Skeletal muscle cell (primary cell): ENCODE measurements at regions not wholly inside any gene's neighbourhood (a gene's known extent, or its start where the extent isn't known, plus 50 kb on each side); places are given as distances from the start of the nearest gene placed in this dataset.
A peak's percentile ranks its signal among the peaks of the same experiment; 100 is the strongest.
"Not testable (repeated sequence)": the region's sequence is repeated elsewhere in the genome, so short reads cannot be mapped to it uniquely, and the experiment has no call there.

Source experiments
- DNase-seq: peaks from one replicate; pipeline ENCODE4 v3.0.0-alpha.2; 2010; ENCODE audit warnings: low read depth
- H3K4me3 ChIP-seq: 2 replicates; pipeline ENCODE4 v1.5.1; 2011; ENCODE audit warnings: low read depth, mild to moderate bottlenecking, control low read depth, low read length, moderate library complexity

DNA sequence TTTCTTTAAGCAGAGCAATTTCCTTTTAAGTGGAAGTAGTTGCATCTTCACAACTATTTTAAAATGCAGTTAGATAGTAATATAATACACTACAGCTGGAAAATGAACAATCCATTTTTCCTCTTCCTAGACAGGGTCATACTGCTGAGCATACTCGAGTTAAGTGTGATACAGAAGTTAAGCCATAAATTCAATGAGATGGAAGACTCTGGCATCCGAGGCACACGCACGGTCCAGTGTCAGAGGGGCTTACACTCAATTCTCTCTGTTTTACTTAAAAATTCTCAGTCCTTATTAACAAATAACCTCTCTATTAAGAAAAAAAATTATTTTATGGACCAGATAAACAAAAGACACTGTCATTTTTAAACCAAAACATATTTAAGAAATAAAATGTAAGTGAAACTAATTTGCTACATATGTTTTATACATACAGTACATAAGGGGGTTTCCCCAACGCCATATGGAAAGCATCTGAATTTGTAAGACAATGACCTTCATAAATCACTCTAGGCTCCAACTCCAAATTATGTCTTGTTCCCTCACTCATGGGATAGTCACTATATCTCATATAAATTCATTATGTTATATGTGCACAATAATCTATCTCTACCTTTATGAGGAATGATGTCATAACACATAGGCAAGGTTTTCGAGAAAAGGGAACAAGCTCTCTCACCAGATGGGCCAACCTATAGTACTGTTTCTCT, 315.3 kb downstream of the PAPSS1 start:
- no peak for DNase-seq
- no peak overlapping the region for H3K4me3 ChIP-seq

GRCh38 chr4:107402291-107402690, 317.7 kb downstream of the PAPSS1 start:
- DNase-seq = no peak
- no peak overlapping the region for H3K4me3 ChIP-seq

DNA sequence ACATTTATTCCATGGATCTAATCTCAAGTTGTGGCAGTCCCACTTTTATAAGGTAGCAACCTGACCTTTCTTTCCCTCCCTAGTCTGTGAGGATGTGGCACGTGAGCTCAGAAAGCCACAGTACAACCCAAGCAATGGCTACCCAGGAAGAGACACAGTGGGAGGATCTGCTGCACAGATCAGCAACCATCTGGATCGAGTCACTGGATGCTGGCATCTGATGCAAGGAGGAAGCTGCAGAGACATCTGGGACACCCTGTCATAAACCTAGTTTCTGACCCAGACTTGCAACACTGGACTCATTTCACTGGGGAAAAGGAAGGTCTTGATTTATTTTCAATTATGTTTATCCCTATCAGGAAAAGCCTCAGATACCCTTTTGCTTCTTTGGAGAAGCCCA, 327.1 kb downstream of the PAPSS1 start:
- DNase-seq = peak; percentile 7
- H3K4me3 ChIP-seq = no peak overlapping the region

- no peak overlapping the region for H3K4me3 ChIP-seq
- no peak for DNase-seq
These were observed 327.7 kb downstream of the PAPSS1 start for GRCh38 chr4:107392380-107392779.

DNA sequence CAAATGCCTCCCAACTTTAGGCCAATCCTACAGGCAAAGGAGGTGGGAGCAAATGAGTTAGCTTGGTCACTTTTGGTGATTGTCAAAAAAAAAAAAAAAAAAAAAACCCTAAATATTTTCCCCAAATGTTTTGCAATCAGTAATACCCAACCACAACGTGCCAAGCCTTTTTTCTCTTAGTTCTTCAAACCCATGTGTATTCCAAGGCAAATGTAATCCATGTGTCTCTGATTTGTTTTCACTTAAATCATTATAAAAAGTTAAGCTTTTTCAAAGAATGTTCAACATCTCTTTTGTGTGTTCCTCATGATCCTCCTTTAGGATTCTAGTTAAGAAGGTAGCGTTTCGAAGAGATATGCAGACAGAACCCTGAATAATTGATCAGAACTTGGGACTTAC, 328.4 kb downstream of the PAPSS1 start:
- no peak for DNase-seq
- no peak overlapping the region for H3K4me3 ChIP-seq

DNA sequence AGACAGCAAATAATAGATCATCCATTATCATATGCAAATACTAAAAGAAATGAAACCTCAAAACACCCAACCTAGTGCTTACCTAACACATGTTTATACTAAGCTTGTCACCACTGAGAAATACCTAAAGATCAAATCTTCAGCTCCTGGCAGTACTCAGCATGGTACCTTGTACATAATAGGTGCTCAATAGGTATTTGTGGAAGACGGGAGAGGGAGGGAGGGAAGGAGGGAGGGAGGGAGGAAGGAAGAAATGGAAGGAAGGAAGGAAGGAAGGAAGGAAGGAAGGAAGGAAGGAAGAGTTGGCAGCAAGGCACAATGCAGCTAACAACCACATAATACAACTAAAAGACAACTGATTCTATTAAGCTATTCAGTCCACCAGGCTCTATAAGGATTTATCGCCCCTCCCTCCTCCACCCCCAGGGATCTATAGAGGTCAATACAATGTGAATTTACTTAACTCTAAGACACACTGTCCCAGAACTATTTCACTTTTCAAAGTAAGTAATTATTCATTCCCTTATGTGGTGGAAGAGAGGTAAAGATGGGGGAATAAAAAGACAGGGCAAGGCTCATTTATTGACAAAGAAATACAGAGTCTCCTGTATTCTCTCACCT, 328.9 kb downstream of the PAPSS1 start:
- no peak overlapping the region for H3K4me3 ChIP-seq
- DNase-seq = no peak

- no peak overlapping the region for H3K4me3 ChIP-seq
- DNase-seq = no peak
These were observed 330.1 kb downstream of the PAPSS1 start for GRCh38 chr4:107389965-107390364.

- no peak overlapping the region for H3K4me3 ChIP-seq
- DNase-seq = no peak
These were observed 331.2 kb downstream of the PAPSS1 start for GRCh38 chr4:107388736-107389274.

GRCh38 chr4:107380836-107381438, 339.1 kb downstream of the PAPSS1 start:
- H3K4me3 ChIP-seq = no peak overlapping the region
- no peak for DNase-seq

GRCh38 chr4:107380190-107380589, 339.8 kb downstream of the PAPSS1 start:
- no peak for DNase-seq
- H3K4me3 ChIP-seq = no peak overlapping the region

DNA sequence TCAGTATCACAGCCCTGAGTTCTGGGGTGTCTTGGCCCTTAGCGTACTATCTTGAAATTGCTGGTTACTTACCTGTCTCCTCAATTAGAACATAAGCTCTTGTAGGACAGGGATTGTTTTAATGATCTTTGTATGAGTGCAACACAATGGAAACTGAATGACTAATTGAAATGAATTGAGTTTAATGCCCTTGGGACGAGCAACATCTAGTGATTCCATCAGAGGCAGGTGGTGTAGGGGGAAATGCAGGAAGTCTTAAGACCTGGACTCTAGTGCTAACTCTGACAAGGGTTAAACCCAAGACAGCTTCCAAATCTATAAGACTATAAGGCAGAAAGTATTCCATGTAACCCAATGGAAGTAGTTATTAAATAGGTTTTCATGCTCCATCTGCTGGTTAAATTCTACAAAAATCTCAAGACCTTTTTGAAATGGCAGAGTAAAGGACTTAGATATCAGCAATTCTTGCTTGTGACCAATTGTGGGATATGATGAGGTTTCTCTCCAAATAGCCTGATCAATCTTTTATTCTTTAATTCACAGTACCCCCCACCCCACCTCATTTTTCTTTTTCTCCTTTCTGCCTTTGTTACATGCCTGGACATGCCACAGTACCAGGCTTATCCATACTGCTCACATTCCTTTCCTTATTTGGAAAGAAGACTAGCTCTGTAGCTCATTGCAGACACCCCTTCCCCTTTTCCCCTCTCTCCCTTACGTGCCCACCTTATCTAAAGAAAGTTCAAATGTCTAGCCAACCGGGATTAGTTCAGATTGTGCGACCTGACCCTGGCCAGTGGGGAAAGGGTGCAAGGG, 340.8 kb downstream of the PAPSS1 start:
- peak; percentile 13 for DNase-seq
- H3K4me3 ChIP-seq = no peak overlapping the region

DNA sequence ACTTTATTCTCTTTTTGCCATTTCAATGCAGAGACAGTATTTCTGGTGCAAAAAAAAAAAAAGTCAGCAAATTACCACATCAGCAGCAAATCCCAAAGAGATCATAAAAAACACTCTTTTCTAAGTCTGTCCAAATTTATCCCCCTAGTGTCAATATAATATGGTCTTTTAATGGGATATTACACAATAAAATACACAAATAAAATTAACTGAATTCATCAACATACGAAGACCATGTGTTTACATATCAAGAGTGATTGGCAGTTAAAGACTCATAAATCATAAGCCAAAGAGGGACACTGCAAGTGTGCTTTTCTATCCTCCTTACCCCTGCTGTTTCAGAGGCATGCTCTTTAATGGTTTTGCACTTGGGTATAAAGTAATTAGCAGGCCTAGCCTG, 340.2 kb upstream of the DKK2 start:
- DNase-seq = no peak
- no peak overlapping the region for H3K4me3 ChIP-seq

- H3K4me3 ChIP-seq = no peak overlapping the region
These were observed 330.8 kb upstream of the DKK2 start for GRCh38 chr4:107366900-107367299.

GRCh38 chr4:107366016-107366735, 330.1 kb upstream of the DKK2 start:
- DNase-seq = no peak
- H3K4me3 ChIP-seq = no peak overlapping the region

More at GRCh38 chr4:107366900-107367299, 330.8 kb upstream of the DKK2 start:
- no peak for DNase-seq

- H3K4me3 ChIP-seq = no peak overlapping the region
- no peak for DNase-seq
These were observed 327.0 kb upstream of the DKK2 start for GRCh38 chr4:107363125-107363524.

- H3K4me3 ChIP-seq = no peak overlapping the region
- no peak for DNase-seq
These were observed 323.1 kb upstream of the DKK2 start for GRCh38 chr4:107359208-107359607.

DNA sequence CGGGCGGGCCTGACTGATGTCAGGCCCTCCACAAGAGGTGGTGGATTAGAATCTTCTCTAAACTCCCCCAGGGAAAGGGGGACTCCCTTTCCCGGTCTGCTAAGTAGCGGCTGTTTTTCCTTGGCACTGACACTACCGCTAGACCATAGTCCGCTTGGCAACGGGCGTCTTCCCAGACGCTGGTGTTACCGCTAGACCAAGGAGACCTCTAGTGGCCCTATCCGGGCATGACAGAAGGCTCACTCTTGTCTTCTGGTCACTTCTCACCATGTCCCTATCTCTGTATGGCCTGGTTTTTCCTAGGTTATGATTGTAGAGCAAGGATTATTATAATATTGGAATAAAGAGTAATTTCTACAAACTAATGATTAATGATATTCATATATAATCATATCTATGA, 318.2 kb upstream of the DKK2 start:
- not testable (repeated sequence) for DNase-seq, H3K4me3 ChIP-seq

DNA sequence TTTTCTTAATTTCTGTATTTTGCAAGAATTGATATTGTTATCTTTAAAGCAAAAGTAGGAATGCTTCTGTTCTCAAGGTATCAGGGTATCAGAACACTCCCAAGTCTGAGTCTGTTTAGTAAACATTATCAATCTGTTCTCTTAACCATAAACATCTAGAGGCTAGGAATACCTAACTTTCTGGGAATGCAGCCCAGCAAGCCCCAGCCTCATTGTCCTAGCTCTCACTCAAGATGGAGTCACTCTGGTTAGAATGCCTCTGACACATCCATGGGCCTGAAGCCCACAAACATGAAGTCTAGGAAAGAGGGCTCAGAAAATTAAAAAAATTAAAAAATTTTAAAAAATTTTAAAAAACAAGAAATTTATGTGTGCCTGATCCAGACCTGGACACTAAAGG, 315.1 kb upstream of the DKK2 start:
- no peak for DNase-seq
- no peak overlapping the region for H3K4me3 ChIP-seq

GRCh38 chr4:107349732-107350131, 313.6 kb upstream of the DKK2 start:
- H3K4me3 ChIP-seq = no peak overlapping the region
- DNase-seq = no peak
